NK-92 treated with Interleukin-12 subunit alpha and Interleukin-12 subunit beta, amount 100 ng/mL, for 24 hours (cell line): ENCODE measurements at regions not wholly inside any gene's neighbourhood (a gene's known extent, or its start where the extent isn't known, plus 50 kb on each side); places are given as distances from the start of the nearest gene placed in this dataset.

Experiments used
- DNase-seq: peaks from one replicate; lab custom pipeline; 2025; lab: John Stamatoyannopoulos, UW

DNA sequence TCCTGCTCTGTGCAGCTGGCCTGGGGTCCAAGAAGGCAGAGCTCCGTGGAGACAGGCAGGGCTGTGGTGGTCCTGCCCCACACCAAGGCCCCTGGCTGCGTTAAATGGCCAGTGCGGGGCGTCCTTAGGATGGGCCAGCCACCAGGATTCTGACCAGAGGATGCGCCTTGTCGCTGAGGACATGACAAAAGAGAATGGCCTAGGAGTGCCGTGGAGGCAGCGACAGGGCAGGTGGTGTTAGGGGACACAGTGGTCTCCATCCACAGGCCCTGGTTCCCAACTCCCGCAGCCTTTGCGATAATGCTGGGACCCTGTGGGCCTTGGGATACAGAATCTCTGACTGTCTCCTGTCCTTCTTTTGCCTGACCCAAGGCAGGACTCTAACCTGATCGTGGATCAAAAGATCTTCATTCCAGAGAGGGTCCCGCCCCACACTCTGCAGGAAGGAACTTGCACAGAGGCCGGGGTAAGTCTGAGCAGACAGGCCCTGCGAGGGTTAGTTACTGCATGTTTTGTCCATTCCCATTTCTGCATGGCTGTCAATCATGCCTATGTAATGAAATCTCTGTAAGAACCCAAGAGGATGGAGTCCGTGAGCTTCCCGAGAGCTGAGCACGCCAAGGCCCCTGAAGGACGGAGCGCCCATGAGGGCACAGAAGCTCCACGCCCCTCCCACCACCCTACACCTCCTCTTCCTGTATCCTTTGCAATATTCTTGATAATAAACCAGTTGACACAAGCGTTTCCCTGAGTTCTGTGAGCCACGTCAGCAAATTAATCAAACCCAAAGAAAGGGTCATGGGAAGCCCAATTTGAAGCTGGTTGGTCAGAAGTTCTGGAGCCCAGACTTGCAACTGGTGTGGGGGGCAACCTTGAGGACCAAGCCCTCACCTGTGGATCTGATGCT, 251.5 kb upstream of the SALL3 start:
- no peak for DNase-seq

DNA sequence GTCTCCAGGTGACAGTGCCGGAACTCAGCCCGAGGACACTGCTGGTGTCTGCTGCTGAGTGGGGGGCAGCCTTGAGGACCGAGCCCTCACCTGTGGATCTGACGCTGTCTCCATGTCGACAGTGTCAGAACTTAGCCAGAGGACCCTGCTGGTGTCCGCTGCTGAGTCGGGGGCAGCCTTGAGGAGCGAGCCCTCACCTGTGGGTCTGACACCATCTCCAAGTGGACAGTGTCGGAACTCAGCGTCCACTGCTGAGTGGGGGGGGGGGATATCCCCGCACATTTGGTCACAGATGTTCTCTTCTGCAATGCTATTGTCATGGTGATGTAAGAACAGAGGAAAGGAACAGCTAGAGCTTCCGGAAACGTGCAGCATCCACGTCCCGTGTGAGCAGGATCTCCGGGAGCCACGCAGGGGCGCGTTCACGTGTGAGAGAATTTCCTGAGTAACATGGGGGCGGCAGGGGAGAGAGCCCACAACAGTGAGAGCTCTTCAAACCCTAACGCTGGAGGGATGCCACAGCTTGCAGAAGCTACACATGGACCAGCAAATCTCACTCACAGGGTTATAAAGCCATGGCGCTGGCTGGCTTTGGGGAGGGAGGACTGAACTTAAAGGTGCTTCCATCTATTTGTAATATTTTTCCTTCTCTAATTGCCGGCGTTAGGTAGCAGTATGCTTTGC, 250.7 kb upstream of the SALL3 start:
- DNase-seq, result no peak

DNA sequence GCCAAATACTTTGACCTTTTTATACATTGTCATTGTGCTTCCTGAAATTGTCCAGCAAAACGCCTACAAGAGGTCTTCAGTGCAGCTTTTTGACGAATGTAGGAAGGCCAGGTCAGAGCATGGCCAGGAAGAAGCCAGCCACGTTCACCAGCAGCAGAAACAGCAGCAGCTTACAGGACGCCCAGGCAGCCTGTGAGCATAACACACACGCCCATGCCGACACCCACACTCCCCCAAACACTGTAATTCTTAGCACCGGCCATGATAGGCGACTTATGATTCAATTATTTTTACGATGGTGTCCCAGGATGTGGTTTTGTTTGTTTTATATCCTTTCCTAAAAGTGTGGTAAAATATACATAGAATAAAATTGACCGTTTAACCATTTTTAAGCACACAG, 249.1 kb upstream of the SALL3 start:
- DNase-seq, result no peak

DNA sequence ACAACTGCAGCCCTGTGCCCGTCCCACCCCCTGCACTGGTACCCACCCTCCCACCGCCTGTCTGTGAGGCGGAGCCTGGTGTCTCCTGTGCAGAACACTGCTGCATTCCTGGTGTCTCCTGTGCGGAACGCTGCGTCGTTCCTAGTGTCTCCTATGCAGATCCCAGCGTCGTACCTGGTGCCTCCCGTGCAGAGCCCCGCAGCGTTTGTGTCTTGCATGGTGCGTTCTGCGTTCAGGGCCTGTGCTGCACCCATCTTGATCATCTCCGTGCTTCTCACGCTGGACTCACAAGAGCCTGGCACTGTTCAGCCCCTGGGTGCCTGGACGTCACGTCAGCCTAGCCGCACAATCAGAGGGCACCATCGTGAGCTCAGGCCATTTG, 248.6 kb upstream of the SALL3 start:
- no peak for DNase-seq

DNA sequence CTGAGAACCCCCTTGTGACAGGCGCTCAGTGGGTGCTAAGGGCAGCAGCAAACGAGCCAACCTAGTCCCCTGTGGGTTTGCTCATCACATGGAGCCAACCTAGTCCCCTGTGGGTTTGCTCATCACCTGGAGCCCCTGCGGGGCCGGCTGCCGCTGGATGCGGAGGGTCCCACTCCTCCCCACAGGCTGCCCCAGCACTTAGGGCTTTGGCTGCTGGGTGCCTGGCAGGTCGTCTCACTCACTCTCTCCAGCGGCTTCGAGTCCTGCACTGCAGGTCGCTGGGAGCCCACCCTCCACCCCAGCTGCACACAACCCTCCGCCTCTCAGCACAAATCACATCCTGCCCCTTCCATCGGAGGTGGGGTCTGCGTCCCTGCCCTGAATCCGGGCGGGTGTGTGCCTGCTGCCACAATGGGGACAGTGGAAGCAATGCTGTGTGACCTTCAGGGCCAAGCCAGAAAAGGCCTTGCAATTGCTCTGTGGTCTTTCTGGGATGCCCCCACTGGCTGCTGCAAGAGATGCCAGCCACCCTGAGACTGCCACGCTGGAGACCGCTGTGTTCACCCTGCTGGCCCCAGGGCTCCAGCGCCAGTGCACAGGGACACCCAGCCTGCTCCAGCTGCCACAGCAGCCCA, 248.1 kb upstream of the SALL3 start:
- no peak for DNase-seq

DNA sequence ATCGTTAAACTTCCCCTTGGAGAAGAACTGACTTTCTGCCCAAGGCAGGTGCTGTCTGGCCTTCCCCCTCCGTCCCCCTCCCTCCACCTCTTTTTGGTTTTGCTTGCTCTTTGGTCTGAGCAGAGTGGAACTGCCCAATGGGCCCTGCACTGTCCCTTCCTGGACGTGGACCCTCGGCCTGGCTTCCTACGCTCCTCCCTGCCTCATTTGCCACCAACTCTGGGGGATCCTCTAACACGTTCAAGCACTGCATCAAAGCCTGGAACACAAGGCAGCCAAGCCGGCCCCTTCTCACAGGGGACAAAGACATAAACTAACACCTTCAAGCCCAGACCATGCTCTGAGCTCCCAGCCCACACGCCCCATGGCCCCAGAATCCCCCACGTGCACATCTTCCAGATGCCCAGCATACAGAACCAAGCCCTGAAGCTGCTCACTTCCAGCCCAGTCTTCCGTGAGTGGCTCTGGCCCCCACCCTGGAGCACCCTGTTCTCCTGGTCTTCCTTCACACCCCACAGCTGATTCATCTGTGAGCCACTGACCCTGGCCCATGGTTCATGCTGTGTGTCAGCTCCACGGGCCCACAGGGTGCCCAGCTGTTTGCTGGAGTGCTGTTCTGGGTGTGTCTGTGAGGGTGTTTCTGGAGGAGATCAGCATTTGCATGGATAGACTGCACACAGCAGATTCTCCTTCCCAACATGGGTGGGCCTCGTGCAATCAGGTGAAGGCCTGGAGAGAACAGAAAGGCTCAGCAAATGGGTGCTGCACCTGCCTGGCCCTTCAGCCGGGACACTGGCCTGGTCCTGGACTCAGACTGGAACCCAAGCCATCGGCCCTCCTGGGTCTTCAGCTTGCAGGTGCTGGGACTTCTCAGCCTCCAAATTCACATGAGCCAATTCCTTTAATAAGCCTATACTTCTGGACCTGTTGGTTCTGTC, 247.1 kb upstream of the SALL3 start:
- no peak for DNase-seq

DNA sequence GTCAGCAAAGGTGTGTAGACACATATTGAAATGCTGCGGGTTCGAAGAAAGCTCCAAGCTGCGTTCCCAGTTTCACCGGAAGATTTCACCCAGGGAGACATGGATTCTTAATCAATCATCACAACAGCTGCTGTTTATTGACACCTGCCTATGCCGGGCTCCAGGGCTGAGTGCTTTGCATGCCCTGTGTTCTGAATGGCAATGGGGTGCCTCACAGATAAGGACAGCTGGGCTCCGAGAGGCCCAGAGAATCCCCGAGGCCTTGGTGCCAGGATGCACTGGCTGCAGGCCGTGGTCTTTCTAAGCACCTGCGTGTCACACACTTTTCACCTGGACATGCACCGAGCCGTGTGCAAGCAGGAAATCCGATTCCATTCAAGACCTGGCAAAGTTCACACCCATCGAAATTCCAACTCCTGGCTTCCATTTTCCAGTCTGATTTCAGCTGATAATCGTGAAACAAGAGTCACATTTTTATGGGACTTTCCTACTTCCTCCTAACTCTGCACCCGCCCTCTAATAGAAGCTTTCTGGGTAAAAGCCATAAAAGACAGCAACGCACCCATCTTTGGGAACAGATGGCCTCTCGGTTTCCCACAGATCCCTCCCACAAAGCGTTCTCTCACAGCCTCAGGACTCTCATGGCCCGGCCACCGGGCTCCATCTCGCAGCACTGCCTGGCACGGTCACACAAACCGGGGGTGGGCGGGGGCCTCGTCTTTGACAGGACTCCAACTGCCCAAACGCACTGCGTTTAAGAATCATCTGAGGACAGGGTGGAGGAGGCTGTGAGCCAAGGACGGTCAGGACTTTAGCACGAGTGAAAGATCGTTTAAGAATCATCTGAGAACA, 245.6 kb upstream of the SALL3 start:
- no peak for DNase-seq

DNA sequence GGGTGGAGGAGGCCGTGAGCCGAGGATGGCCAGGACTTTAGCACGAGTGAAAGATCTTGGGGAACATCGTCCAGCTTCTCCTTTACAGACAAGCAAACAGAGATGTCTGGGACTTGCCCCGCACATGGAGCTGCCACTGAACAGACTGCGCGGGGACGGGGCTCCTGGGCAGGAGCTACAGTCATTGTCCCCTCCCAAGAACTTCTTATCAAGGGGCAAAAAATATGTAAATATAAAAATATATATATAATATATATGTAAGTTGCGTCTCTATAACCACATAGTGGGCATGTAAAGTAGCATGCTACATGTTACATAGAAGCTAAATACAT, 245.0 kb upstream of the SALL3 start:
- no peak for DNase-seq

DNA sequence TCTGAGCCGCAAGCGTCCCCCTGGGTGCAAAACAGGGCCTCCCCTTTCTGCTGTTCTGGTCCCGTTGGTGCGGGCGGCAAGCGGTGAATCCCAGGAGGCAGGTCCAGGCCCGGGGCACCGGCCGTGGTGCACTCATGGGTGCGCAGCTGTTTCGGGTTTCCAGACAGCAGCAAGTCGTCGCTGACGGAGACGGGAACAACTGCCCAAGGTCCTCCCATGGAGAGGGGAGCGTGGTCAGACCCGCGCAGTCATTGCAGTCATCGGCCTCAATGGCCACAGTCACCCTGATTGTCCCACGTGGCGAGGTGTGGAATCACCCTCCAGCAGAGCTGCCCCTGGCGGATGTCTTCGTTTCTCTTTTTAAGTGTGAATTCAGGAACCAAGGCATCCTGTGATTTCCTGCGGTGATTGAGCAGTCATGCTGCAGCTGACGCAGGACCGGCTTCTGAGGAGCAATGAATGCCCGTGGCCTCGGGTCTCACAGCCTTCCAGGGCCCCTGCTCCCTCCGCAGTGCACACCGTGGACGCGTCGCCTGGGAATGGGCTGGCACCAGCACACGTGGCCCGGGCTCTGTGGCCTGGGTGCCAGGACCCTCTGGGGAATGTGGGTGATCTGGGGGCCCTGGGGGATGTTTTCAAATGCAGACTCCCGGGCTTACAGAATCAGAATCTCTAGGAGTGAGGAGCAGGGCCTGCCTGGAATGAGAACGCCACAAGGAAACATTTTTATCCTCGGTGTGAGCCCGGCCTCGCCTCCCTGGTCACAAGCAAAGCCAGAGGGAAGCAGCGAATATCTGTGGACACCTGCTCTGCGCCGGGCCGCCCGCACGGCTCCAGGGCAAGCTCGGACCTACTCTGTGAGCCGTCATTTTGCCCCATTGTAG, 244.2 kb upstream of the SALL3 start:
- no peak for DNase-seq

DNA sequence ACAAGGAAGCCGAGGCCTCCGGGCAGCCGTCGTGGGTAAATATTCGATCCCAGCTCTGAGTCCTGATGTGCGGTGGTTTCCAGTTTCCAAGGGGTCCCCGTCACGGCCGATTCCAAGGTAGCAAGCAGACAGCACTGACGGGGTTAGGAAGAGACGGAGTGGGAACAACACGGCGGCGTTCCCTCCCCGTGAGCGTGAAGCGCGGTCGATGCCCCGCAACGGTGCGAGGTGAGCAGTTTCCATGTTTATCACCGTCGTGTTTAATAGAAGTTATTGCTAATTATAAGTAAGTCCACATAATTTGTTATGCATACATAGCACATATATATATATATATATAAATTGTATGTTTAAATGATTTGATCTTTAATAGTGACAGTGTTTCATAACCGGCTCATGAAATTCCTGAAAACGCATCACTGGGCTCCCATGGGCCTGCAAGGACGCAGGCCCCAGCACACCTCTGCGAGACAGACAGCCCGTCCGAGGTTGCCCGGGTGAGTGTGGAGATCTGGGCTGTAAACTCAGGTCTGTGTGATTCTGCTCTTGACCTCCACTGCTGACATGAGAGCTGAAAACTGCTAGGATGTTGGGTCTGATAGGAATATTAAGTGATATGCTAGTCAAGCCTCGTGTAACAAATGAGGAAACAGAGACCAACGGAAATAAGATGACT, 243.5 kb upstream of the SALL3 start:
- no peak for DNase-seq

DNA sequence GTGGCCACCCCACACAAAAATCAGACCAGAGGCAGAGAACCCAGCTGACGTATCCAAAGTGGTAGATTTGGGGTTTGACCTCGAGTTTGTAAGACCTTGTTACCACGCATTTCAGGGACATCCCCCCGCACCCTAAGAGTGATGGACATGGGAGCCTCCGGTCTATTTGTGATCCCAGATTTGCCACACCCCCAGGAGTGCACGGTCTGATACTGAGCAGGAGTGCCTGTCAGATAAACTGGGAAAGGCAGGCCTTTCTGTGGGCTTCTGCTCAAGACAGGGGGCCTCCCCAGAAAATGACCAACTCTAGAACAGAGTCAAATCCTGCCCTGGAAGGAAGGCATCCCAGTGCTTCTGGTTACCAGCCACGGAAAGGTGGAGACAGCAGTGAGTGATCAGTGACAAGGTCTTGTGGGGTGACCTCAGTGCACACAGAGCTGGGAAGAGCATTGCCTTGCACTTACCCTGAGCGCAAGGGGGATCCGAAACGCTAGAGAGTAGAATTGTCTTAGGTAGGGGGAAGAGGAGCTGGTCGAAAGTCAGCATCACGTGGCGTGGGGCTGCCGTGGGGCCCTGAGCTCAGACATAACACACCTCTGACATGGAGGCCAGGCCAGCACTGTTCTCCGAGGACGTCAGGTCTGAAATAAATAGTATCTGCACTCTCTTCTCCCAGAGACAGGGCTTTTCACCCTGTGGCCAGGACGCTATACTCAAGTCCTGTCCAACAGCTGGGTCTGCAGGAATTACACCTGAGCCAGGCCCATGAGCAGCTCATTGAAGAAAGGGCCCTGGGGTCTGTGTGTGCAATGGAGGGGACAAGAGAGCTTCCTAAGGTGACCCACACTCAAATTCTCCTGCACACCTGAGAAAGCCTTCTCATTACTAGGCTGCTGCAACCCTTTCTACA, 242.4 kb upstream of the SALL3 start:
- no peak for DNase-seq

DNA sequence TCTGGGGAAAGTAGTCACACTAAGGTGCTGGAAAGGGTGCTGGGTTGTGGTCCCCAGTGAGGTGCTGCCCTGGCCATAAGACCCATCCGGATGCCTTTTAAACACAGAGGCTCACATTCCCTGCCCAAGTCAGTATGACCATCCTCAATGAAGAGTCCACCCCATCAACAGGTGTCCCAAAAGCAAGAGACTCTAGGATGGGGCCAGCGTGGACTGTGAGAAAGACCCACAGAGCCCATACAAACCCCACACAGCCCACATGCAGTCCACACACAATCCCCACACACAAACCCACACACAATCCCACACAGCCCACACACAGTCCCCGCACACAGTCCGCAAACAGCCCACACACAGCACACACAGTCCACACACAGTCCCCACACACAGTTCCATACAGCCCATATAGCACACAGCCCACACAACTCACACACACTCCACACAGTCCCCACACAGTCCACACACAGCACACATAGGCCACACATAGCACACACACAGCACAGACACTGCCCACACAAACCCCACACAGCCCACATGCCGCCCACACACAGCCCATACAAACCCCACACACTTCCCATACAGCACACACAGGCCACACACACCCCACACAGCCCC, 241.4 kb upstream of the SALL3 start:
- no peak for DNase-seq

DNA sequence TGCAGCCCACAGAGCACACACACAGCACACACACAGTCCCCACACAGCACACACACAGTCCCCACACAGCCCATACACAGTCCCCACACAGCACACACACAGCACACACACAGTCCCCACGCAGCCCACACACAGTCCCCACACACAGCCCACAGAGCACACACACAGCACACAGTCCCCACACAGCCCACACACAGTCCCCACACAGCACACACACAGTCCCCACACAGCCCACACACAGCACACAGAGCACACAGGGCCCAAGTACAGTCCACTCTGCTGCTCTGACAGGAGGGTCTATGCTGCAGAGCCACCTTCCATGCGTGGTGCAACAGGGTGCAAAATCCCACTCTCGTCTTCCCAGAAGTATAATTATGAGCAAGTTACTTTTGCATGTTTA, 240.5 kb upstream of the SALL3 start:
- no peak for DNase-seq

DNA sequence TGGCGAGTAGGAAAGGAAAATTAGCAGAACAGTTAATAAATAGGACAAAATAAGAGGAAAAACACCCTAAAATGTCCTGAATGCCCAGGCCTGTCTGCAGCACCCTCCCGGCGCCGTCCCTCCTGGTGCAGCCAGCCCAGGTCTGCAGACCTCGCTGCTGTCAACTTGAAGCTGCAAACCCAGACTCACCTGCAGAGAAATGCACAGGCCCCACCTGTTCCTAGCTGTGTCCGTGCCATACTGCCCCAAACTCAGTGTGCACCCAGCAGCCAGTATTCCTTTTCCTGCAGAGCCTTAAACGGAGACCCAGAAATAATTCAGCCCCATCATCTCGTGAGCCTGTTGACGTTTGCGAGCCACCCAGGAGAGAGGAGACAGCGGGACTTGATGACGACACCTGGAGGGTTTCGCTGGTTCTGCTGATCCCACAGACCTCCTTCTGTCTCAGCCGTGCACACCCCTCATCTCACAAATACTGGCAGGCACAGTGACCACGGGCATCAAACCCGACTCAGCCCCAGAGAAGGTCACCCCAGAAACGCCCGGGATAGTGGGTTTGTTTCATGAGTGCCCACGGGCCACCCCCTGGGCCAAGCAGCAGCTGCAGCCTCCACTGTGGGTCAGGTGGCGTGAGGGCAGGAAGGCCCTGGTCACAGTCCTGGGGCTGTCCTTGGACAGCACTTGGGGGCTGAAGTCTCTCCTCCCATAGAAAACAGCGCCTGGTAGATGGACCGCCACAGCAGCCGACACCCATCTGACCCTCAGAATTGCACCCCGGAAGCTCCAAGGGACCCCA, 239.5 kb upstream of the SALL3 start:
- DNase-seq, result no peak

DNA sequence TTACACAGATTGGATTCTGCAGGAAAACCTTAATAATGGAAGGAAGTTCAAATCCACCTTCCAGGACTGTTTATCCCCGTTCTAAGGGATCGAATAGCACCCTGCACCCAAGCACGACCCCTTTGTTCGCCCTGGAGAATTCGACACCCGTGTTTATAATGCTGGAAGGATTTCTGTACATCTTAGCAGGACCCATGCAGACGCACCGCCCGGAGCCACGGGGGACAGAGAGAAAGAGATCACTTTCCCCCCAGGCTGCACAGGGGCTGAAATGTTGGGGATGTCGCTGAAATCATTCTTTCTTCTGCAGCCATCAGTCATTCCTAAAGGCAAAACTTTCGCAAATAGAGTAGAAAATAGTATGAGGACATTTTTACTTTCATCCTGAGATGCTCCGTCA, 238.7 kb upstream of the SALL3 start:
- no peak for DNase-seq

DNA sequence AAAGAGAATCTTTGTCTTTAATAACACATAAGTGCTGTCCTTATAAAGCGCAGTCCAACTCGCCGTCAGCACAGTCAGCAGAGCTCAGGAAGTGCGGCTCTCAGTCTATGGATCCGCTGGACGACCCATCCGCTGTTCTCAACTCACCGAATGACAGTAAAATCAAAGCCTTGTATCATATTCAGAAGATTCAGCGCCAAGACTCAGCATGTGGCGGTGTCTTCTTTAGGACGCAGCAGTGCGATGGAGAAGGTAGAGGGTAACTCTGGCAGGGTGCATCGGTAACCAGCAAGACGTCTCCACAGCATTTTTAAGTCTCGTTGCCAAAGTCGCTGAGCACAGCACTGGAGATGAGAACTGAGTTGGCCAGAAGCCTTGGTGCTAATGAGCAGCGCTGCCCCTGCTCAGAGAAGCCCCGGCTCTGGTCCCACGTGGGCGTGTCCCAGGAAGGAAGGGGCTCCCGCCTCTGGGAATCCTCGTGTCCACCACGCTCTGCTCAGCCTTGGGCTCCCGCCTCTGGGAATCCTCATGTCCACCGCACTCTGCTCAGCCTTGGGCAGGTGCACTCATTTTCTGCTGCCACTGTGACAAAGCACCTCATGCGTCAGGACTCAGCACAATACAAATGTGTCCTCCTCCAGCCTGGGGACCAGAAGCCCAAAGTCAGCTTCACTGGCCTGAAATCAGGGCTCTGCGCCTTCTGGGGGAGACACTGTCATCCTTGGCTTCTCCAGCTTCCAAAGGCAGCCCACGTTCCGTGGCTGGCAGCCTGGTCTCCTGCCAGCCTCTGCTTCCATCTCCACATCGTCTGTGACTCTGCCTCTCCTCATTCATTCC, 238.0 kb upstream of the SALL3 start:
- no peak for DNase-seq
